ENCODE measurements at regions not wholly inside any gene's neighbourhood (a gene's known extent, or its start where the extent isn't known, plus 50 kb on each side); places are given as distances from the start of the nearest gene placed in this dataset.
"Not testable (repeated sequence)": the region's sequence is repeated elsewhere in the genome, so short reads cannot be mapped to it uniquely, and the experiment has no call there.

DNA sequence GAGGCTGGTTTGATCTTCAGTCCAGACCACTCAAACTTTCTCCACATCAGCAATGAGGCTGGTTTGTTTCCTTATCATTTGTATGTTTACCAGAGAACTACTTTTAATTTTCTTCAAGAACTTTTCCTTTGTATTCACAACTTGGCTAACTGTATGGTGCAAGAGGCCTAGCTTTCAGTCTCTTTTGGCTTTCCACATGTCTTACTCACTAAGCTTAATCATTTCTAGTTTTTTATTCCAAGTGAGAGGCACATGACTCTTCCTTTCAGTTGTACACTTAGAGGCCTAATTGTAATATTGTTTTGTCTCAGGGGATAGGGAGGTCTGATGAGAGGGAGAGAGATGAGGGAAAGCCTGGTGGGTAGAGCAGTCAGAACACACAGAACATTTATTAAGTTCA lies 554.0 kb upstream of the ARRDC3 start:
- no peak overlapping the region for H3K27ac ChIP-seq
- H3K27me3 ChIP-seq (replicated peaks): no peaks in the 10 kb centered on the region
- H3K4me3 ChIP-seq: no peak overlapping the region
- H3K4me1 ChIP-seq (replicated peaks): no peaks in the 10 kb centered on the region
- no peak for DNase-seq (ENCODE audit: low read depth in 1 of 2, low spot score in 2 of 2)
- H3K9me3 ChIP-seq (replicated peaks): no peaks in the 10 kb centered on the region
- no peaks in the 10 kb centered on the region for H3K36me3 ChIP-seq

DNA sequence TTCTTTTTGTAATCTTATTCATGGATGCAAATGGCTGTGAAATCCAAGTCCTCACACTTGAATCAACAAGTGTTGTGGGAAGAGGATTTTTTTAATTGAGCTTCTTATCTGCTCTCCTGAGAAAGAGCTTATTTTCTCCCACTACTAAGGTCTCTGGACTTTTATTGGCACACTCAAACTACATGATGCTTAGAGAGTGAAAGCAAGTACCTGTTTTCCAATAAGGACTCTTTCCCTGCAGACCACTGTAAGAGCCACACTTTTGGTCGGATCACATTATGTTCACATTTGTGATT lies 546.4 kb upstream of the ARRDC3 start:
- DNase-seq (ENCODE audit: low read depth in 1 of 2, low spot score in 2 of 2): no peak
- Histone ChIP-seq H3K4me3 (no peak overlapping the region), H3K27ac (no peak overlapping the region), H3K9me3 (replicated peaks) (no peaks in the 10 kb centered on the region), H3K4me1 (replicated peaks) (no peaks in the 10 kb centered on the region), H3K27me3 (replicated peaks) (no peaks in the 10 kb centered on the region), H3K36me3 (no peaks in the 10 kb centered on the region)

DNA sequence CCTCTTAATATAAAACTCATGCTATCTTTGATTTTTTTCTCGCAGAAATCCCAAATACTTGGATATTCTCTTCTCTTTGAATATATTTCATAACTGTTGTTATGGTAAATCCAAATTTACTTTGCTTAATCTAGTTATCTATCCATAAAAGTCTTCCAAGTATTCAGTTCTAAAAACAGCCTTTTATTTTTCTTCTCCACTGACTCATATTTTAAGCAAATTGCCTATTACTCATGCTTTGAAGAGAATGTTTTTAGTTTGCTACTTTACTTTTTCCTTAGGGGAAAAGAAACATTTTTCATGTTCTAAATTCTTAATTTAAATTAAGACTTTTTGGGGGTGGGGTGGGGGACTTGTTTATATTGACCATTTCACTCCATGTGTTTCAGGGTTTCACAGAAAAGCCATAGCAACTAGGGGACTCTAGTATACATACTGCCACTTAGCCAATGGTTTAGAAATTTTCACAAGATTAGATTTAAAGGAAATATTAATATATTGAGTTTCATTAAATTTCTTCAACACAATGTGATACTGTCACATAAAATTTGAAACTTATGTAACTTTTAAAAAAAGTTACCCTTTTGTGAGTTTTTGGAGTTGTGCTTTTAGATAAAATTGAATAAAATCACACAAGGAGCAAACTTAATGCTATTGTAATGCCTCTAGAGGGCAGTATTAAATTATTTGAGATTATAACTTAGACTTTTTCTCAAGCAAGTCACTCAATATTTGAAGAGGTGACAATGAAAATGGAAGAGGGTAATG lies 545.8 kb upstream of the ARRDC3 start:
- no peaks in the 10 kb centered on the region for H3K4me1 ChIP-seq (replicated peaks)
- no peak overlapping the region for H3K27ac ChIP-seq
- peak in 1 of 2 experiments; percentile 7 for DNase-seq (ENCODE audit: low read depth in 1 of 2, low spot score in 2 of 2)
- no peaks in the 10 kb centered on the region for H3K27me3 ChIP-seq (replicated peaks)
- no peaks in the 10 kb centered on the region for H3K9me3 ChIP-seq (replicated peaks)
- no peak overlapping the region for H3K4me3 ChIP-seq
- no peaks in the 10 kb centered on the region for H3K36me3 ChIP-seq

DNA sequence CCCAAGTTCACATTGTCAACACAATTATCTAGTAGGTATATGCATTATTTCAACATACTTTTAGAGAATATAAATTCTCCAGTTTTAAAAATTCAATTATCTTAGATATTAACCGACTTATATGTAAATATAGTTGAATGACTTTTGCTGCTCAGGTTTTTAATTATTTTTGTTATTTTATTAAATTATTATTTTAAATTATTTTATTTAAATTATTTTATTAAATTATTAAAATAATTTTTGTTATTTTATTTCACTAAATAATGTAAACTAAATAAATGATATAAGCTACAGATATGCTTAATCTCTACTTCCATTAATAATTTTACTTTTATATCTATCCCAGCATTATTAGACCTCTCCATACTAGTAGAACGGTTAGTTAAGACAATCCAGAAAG lies 544.3 kb upstream of the ARRDC3 start:
- H3K9me3 ChIP-seq (replicated peaks): no peaks in the 10 kb centered on the region
- H3K27ac ChIP-seq: no peak overlapping the region
- H3K4me3 ChIP-seq: no peak overlapping the region
- no peaks in the 10 kb centered on the region for H3K27me3 ChIP-seq (replicated peaks)
- no peak for DNase-seq (ENCODE audit: low read depth in 1 of 2, low spot score in 2 of 2)
- no peaks in the 10 kb centered on the region for H3K36me3 ChIP-seq
- no peaks in the 10 kb centered on the region for H3K4me1 ChIP-seq (replicated peaks)

DNA sequence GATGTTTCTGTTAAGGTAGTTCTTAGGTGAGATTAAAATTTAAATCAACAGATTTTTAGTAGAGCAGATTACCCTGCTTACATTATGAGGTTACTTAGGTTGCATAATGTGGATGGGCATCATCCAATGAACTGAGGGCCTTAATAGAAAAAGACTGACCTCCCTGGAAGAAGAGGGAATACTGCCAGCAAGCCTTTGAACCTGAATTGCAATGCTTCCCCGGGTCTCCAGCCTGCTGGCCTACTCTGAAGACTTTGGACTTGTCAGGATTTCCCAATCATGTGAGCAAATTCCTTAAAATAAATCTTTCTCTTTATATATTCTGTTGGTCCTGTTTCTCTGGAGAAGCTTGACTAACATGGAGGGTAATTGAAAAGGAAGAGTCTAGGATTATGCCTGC lies 542.1 kb upstream of the ARRDC3 start:
- no peak for DNase-seq (ENCODE audit: low read depth in 1 of 2, low spot score in 2 of 2)
- H3K27ac ChIP-seq: no peak overlapping the region
- no peaks in the 10 kb centered on the region for H3K4me1 ChIP-seq (replicated peaks)

DNA sequence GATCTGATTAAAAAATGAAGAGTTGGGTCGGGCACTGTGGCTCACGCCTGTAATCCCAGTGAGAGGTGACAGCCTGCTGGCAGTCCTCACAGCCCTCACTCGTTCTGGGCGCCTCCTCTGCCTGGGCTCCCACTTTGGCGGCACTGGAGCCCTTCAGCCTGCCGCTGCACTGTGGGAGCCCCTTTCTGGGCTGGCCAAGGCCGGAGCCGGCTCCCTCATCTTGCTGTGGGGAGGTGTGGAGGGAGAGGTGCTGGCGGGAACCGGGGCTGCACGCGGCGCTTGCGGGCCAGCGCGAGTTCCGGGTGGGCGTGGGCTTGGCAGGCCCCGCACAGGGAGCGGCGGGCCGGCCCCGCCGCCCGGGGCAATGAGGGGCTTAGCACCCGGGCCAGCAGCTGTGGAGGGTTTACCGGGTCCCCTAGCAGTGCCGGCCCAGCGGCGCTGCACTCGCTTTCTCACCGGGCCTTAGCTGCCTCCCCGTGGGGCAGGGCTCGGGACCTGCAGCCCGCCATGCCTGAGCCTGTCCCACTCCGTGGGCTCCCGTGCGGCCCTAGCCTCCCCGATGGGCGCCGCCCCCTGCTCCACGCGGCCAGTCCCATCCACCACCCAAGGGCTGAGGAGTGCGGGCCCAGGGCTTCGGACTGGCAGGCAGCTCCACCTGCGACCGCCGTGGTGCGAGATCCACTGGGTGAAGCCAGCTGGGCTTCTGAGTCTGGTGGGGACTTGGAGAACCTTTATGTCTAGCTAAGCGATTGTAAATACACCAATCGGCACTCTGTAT lies 534.1 kb upstream of the ARRDC3 start:
- H3K27ac ChIP-seq; H3K36me3 ChIP-seq; H3K4me1 ChIP-seq (replicated peaks); DNase-seq (ENCODE audit: low read depth in 1 of 2, low spot score in 2 of 2); H3K4me3 ChIP-seq; H3K9me3 ChIP-seq (replicated peaks); H3K27me3 ChIP-seq (replicated peaks): not testable (repeated sequence)

More for the DNA sequence above, 542.1 kb upstream of the ARRDC3 start:
- H3K36me3 ChIP-seq: no peaks in the 10 kb centered on the region
- no peaks in the 10 kb centered on the region for H3K27me3 ChIP-seq (replicated peaks)
- H3K4me3 ChIP-seq: no peak overlapping the region
- H3K9me3 ChIP-seq (replicated peaks): no peaks in the 10 kb centered on the region

DNA sequence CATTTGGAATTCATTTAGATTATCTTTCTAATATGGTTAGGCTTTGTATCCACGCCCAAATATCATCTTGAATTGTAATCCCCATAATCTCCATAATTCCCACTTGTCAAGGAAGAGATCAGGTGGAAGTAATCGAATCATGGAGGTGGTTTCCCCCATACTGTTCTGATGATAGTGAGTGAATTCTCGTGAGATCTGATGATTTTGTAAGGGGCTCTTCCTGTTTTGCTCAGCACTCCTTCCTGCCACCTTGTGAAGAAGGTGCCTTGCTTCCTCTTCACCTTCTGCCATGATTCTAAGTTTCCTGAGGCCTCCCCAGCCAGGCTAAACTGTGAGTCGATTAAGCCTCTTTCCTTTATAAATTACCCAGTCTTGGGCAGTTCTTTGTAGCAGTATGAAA lies 527.5 kb upstream of the ARRDC3 start:
- Histone ChIP-seq H3K27ac (no peak overlapping the region), H3K9me3 (replicated peaks) (no peaks in the 10 kb centered on the region), H3K4me1 (replicated peaks) (no peaks in the 10 kb centered on the region), H3K27me3 (replicated peaks) (no peaks in the 10 kb centered on the region), H3K36me3 (no peaks in the 10 kb centered on the region), H3K4me3 (no peak overlapping the region)
- no peak for DNase-seq (ENCODE audit: low read depth in 1 of 2, low spot score in 2 of 2)

DNA sequence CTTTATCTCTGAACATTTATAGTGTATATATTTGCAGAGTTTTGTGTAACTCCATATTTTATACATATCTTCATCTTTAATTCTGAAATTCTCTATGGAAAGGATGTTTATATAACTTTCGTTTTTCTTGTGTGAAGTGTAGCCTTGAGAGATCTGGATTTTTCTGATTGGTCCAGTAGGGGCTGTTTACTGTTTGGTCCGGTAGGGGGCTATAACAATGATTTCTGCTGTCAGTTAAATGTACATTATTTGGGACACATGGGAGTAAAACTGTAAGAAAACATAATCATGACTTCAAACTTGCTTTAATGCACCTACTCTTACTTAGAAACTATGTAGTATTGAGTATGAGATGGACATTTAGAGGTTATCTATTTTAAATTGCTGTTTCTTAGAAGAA lies 527.1 kb upstream of the ARRDC3 start:
- no peak for DNase-seq (ENCODE audit: low read depth in 1 of 2, low spot score in 2 of 2)
- Histone ChIP-seq H3K4me3 (no peak overlapping the region), H3K36me3 (no peaks in the 10 kb centered on the region), H3K9me3 (replicated peaks) (no peaks in the 10 kb centered on the region), H3K4me1 (replicated peaks) (no peaks in the 10 kb centered on the region), H3K27ac (no peak overlapping the region), H3K27me3 (replicated peaks) (no peaks in the 10 kb centered on the region)

DNA sequence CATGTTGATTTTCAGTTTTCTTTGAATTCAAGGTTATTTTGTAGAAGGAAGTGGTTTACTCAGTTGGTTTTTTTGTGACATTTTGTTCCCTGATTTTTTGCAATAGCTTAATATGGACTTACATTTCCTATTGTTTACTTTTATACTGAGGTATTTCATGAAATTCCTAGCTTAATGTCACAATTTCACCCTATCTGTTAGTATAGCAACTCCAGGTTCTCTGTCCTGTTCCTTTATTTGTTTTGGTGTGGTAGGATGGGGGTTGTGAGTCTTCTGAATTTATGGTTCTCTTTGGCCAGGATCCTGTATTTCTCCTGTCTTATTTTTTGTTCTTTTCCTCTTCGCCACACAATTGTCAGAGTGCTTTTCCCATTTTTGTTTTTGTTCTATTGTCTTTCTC lies 523.4 kb upstream of the ARRDC3 start:
- Histone ChIP-seq H3K9me3 (replicated peaks) (no peaks in the 10 kb centered on the region), H3K4me1 (replicated peaks) (no peaks in the 10 kb centered on the region), H3K36me3 (no peaks in the 10 kb centered on the region), H3K27ac (no peak overlapping the region), H3K27me3 (replicated peaks) (no peaks in the 10 kb centered on the region), H3K4me3 (no peak overlapping the region)
- DNase-seq (ENCODE audit: low read depth in 1 of 2, low spot score in 2 of 2): no peak

DNA sequence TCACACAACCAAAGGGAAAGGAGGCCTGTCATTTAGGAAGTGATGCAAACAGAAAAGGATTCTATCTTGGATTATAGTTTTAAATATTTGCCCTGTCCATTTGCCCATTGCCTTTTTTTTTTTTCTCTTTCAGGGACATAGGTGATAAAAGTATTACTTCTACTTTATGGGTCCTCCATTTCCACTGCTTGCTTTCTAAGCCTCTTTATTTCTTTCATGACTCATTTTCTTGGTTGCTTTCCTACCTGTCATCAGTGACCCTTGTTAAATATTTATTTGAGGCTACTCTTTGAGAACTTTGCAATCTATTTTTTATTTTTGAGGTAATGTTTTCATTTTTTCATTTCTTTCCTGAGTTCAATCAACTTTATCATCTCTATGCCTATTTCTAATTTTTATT lies 522.9 kb upstream of the ARRDC3 start:
- Histone ChIP-seq H3K9me3 (replicated peaks) (no peaks in the 10 kb centered on the region; the same call in 1 of the 2 replicates), H3K36me3 (no peaks in the 10 kb centered on the region), H3K27me3 (replicated peaks) (no peaks in the 10 kb centered on the region), H3K4me1 (replicated peaks) (no peaks in the 10 kb centered on the region), H3K4me3 (no peak overlapping the region), H3K27ac (no peak overlapping the region)
- DNase-seq (ENCODE audit: low read depth in 1 of 2, low spot score in 2 of 2): no peak

DNA sequence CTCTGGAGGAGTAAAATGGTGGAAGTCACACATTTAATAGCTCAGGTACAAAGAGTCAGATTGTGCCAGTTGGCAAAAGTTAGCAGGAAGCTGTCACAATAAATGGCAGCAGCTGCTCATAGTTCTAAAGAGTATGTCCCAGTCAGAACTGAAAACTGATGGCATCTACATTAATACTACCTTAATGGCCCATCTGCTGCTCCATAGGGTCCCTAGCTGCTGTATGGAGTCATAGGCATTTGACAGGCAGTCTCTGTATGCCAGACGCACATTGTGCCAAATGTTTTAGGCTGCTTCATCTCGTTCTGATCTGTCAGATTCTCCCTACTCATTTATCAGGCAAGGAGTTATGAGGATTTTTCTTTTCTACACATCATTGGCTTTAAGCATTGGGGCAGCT lies 515.8 kb upstream of the ARRDC3 start:
- Histone ChIP-seq H3K4me3 (no peak overlapping the region), H3K4me1 (replicated peaks) (no peaks in the 10 kb centered on the region), H3K27ac (no peak overlapping the region), H3K27me3 (replicated peaks) (no peaks in the 10 kb centered on the region), H3K9me3 (replicated peaks) (no peaks in the 10 kb centered on the region; the same call in 1 of the 2 replicates), H3K36me3 (no peaks in the 10 kb centered on the region)
- DNase-seq (ENCODE audit: low read depth in 1 of 2, low spot score in 2 of 2): no peak

DNA sequence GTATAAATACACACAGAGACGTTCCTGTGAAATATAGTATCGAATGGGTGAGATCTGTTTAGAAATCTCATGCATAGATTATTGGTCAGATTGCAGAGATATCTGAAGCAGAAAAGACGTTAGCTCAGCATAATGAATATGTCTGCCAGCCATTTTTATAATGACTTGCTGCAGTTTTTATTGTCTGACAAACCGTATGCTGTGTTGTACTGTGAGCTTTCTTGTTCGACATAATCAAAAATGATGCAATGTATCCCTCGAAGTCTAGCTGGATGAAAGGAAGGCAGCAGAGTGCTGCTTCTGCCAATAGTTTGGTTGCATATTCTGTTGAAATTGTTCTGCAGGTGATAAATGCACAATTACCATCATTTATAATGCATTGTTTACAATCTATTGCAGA lies 514.9 kb upstream of the ARRDC3 start:
- Histone ChIP-seq H3K4me1 (replicated peaks) (no peaks in the 10 kb centered on the region), H3K36me3 (no peaks in the 10 kb centered on the region), H3K27me3 (replicated peaks) (no peaks in the 10 kb centered on the region), H3K9me3 (replicated peaks) (no peaks in the 10 kb centered on the region; the same call in 1 of the 2 replicates), H3K4me3 (no peak overlapping the region), H3K27ac (no peak overlapping the region)
- no peak for DNase-seq (ENCODE audit: low read depth in 1 of 2, low spot score in 2 of 2)

DNA sequence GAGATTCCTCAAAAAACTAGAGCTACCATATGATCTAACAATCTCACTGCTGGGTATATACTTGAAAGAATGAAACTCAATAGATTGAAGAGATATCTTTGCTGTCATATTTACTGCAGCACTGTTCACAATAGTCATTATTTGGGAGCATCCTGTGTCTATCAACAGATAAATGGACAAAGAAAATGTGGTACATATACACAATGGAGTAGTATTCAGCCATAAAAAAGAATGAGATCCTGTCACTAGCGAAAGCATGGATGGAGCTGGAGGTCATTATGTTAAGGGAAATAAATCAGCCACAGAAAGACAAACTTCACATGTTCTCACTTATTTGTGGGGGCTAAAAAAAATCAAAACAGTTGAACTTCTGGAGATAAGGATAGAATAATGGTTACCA lies 505.7 kb upstream of the ARRDC3 start:
- Histone ChIP-seq H3K9me3 (replicated peaks) (no peaks in the 10 kb centered on the region), H3K36me3 (no peaks in the 10 kb centered on the region), H3K27ac (no peak overlapping the region), H3K27me3 (replicated peaks) (no peaks in the 10 kb centered on the region), H3K4me1 (replicated peaks) (no peaks in the 10 kb centered on the region), H3K4me3 (no peak overlapping the region)
- DNase-seq (ENCODE audit: low read depth in 1 of 2, low spot score in 2 of 2): no peak

DNA sequence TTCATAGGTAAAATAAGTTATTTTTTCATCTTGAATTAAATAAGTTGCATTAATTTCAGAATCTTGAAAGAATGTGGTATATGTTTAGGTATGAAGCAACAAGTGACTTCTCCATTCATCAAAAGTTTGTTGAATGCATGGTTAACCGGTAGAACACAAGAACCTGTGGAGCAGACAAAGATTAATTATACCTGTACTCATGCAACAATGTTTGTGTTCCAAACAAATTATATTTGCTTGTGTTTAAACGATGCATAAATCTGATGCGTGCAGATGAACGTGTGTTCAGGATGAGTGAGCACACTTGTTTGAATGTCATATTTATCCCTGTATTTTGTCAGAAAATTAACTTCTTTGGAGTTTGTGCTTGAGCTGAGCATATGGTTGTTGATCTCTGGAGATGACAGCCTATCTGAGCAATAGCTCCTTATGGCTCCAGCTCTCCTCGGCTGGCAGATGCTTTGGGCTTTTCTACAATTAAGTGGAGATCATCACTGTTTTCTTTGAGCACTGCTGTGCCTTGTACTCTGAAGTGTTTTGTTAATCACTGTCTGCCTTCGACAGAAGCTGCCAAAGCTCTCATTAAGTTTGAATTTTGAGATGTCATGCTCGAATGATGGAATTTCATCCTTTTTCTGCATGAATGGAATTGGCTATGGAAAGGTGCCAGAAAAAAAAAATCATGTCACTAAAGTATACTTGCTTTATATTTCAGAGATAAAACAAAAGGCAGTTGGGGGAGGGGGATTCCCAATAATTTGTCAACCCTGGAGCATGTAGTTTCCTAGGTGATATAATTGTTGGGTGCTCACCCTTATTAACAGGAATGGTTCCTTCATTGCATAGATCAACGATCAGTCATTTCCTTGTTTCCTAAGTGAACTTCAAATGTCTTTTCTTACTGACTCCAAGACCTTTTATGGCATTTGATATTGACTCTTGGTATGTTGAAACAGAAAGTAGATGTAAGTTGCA lies 502.5 kb upstream of the ARRDC3 start:
- H3K4me1 ChIP-seq (replicated peaks): no peaks in the 10 kb centered on the region
- H3K27me3 ChIP-seq (replicated peaks): no peaks in the 10 kb centered on the region
- no peak overlapping the region for H3K27ac ChIP-seq
- H3K36me3 ChIP-seq: no peaks in the 10 kb centered on the region
- H3K4me3 ChIP-seq: no peak overlapping the region
- H3K9me3 ChIP-seq (replicated peaks): no peaks in the 10 kb centered on the region
- DNase-seq (ENCODE audit: low read depth in 1 of 2, low spot score in 2 of 2): no peak
